ENCODE measurements at regions not wholly inside any gene's neighbourhood (a gene's known extent, or its start where the extent isn't known, plus 50 kb on each side); places are given as distances from the start of the nearest gene placed in this dataset.
A peak's percentile ranks its signal among the peaks of the same experiment; 100 is the strongest.

DNA sequence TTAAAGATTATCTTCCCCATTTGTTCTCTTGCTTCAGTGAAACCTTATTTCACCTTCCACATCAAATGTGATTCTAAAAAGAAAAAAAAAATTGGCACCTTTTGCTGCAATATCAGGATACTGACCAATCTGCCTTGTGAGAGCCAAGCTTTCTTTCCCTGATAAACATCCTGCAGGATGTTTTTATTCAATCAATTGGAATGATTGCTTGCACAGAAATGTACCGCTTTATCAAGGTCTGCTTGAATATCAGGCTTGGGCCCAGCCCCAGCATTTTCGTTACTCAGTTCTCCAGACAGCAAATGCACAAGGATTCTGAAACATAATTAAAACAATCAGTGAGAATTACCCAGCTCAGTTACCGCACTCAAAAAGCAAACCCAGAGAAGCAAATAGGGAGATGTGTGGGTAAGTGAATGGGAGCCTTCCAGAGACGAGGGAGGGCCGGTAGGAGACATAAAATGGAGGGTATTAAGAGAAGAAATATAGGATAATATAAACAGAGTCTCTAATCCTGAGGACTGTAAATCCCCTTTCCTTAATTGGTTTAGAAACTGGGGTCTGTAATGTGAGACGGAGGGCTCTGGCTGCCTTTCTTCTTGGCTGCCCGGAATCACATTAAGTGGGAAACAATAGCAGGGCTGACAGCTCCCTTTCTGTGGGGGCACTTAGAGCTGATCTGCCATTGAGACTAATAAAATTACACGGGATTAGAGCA lies 291.8 kb downstream of the ICOS start:
- DNase-seq (ENCODE audit: low read depth): no peak

DNA sequence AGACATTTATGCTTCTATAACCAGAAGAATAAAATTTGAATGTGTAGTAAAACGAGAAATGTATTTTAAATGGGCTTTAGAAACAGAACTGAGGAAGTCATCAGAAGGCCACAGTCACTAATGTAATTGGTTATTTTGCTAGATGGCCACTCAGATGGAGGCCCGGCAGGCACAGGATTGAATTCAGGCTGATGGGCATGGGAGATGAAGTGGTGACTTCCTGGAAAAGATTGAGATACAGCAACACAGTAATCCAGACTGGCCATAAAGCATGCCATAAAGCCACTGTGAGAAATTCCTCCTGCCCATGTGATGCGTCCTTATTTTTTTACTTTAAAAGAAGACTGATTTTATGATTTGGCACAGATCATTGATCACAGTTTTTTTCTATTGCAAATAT lies 297.7 kb downstream of the ICOS start:
- DNase-seq (ENCODE audit: low read depth): no peak

DNA sequence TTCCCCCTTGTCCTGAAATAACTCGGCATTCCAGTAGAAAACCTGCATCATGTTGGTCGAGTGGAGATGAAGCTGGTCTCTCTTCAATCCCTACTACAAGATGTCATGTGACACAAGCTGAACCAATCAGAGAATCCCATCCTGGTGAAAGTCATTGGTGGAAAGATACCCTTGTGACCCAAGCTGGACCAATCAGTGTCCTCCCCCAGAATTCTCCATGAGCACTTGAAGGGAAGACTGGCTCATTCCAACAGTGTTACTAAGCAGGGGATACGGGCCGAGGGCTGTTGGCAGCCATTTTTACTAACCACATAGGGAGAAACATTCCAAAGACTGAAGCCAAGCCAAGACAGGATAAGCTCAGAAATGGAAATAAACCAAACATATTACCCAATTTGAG lies 298.3 kb downstream of the ICOS start:
- peak; percentile 55 for DNase-seq (ENCODE audit: low read depth)

DNA sequence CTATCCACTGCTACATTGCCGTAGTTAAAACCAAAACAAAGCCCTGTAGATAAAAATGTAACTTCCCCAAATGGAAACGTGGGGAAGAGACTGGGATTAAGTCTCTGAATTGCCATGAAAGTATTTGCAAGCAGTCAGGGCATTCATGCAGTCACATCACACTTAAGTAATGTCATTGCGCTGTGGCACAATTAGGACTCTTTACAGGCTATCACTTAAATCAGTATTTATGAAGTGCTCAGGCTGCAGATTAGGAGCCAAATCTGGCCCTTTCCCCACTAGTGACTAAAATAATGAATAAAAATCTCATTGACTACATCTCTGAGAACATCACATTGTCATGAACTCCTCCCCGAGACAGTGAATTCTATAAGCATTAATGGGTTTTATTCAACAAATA lies 300.9 kb downstream of the ICOS start:
- DNase-seq (ENCODE audit: low read depth): no peak

DNA sequence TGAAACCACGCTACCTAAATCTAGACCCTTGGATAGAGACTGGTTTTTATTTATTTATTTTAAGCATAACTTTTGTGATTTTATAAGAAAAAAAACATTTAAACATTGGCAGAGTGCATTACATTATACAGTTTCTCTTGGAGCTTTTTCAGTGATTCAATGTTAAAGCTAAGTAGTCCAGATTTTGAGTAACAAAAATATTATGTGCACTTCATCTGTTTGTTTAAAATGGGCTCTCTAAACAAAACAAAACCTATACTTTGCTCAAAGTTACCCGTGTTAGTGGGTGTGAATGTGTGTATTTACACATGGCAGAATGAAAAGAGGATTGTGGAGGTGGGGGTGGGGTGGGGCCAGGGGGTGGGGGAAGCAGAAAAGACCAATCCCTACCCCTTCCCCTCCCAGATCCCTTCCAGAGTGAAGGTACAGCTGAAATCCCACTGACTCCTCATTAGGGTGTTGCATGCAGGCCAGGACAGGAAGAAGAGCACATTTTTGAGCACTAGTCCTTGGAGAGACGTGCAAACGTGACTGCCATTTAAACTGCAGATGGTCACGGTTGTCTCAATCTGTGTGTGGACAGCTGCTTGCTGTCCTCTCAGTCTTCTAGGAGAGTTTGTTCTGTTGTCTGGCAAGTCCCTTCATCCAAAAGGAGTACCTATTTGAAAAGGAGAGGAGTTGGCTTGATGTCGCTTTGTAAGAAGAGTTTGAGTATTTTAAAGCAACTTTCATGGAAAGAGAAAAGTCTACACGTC lies 303.0 kb downstream of the ICOS start:
- DNase-seq (ENCODE audit: low read depth): no peak

DNA sequence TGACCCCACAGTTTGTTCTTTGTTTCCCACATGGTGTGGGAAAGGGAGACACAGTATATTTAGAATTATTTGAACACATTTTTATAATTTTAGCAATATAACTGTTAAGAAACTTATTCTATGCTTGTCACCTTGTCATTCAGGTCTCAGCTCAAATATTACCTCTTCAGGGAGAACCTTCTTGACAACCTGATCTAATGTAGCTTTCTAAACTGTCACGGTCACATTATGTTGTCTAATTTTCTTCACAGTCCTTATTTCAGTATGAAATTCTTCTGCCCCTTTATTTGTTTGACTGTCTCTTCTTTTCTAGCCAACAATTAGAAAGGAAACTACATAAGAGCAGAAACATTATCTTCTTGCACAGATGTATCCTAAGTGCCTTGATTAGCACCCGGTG lies 304.3 kb upstream of the PARD3B start:
- DNase-seq (ENCODE audit: low read depth): no peak

DNA sequence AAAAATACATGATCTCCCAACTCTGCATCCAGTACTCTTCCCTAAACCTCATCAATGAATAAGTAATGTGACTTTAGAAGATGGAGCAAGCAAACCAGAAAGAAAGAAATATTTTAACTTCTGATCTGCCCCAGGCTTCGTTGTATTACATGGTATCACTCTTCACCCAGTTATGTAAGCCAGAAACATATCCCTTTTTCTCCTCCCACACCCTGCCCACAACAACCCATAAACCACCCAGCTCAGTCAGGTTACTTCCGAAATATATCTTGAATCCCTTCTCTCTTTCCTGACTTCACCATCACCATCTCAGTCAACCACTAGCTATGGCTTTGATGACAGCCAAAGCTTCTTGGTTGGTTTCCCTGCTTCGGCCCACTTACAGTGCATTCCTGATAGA lies 295.8 kb upstream of the PARD3B start:
- DNase-seq (ENCODE audit: low read depth): no peak

DNA sequence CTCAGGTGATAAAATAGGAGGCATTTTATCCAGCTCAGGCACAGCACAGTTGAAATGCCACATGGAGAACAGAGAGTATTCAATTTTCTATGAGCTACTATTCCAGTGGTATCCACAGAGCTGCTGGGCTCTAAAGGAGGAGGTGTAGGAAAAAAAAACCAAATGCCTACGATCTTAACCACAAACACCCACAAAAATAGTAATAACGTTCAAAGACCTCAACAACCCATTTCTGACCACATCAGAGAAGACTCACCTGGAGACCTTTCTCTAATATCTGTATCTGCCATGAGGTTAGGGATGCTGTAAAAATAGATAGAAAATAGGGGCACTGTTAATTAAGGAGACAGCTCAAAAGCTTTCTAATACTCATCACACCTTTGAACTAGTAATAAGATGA lies 294.6 kb upstream of the PARD3B start:
- no peak for DNase-seq (ENCODE audit: low read depth)

DNA sequence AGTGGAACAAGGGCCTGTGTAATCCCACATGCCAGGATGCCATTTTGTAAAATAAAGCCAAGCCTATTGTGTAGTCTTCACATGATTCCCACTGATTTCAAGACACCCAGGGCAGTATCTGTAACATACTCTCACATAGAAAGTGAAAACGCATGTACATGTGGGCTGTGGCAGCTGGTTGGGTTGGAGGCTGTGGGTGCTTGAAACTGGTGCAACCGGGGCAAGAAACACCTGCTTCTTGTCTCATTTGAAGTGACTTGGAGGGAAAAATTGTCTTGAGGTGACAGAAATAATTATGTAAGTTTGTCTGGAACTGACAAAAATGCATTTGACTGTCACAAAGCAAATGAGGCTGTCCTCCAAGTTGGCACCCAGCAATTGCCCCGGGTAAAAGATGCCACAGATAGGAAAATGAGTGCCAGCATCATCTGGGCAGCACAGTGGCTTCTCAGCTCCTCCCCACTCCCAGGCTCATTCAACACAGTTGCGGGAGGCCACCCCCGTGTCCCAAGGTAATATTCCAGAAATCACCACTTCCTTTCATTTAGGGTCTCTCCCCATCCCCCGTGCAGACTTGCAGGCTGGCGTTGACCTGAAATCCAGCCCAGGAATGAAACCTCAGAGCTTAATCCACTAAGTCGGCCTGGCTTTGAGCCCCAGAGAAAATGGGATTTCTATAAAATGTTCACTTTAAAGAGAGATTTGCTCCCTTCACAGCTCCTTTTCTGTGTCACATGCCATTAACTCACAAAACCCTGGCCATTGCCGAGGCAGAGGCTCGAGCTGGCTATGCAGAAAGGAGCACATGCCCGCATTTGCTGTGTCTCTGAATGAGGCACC lies 293.9 kb upstream of the PARD3B start:
- DNase-seq (ENCODE audit: low read depth): no peak

DNA sequence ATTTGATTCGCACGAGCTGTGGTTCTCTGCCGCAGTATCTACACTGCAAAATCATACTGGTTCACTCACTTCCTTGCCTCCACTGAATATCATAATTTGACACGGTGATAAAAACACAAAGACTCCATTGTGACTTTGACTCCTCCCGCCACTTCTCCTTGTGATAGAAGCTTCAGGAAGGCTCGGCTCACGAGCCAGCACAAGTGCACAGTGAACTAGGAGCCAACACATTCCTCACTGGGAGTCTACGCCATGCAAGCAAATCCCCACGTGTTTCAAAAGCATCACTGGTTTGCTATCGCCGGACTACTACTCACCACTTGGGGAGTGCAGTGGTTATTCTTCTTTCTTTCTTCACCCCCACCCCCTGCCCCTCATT lies 293.3 kb upstream of the PARD3B start:
- no peak for DNase-seq (ENCODE audit: low read depth)

DNA sequence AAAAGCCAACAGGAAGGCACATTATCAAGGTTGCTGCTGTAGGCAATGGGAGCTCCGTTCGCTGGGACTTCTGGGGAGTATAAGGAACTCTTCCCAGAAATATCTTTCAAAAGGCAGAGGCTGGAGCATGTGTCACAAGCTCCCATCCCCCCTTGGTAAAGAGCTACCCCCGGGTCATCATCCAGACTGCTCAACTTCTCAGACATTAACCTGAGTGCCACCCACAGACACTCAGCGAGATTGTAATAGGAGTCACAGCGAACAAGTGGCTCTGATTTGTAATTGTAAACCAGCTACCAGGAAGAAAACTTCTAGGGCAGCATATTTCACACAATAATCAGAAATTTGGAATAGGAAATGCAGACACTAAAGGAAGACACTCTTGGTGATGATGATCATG lies 290.2 kb upstream of the PARD3B start:
- DNase-seq (ENCODE audit: low read depth): no peak

DNA sequence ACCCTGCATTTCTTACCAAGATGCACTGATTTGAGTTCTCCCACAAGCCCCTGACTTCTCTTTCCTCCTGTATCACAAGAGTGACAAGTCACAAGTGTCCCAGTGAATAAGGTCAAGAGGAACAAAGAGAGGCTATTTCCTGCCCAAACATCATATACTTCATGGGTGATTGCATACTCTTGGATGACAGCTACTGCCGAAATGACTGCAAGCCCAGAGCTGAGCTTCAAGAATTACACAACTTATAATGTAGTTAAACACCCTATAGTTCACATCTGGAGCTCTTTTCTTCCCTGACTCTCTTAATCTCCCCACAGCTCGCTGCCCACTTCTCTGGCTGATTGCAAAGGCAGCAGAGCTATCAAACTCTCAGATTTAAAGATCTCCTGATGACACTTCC lies 289.7 kb upstream of the PARD3B start:
- DNase-seq (ENCODE audit: low read depth): no peak

DNA sequence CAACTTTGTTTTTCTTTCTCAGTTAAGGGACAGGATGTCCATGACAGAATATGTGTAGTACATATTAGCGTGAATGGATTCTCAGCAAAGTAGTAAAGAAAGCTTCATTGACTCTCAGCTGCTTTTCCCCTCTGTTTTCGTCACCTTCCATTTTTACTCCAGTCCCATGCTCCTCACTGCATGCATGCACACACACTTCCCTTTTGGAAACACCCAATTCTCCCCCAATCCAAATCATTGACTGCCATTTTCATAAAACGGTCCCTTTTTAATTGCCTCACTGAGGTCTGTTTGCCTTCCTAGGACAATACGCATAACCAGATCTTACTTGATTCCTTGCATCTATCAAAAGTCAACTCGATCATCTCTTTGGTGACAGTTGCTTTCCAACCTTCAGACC lies 287.5 kb upstream of the PARD3B start:
- no peak for DNase-seq (ENCODE audit: low read depth)

DNA sequence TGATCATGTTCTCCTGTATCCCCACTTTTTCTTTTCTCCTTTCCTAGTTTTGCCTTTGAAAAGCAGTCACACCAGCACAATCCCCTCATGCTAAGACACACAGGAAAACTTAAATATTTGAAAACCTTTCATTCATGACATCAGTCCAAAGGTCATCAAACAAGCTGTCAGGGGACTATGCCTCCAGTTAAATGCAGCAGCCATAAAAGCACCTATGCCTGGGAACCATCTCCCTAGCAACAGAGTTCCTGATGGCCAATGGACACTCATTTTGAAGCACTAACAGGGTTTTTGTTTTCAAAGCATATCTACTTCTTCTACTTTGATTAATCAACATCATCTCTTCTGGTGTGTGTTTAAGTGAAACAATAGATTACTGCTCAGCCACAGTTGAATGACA lies 286.4 kb upstream of the PARD3B start:
- no peak for DNase-seq (ENCODE audit: low read depth)

DNA sequence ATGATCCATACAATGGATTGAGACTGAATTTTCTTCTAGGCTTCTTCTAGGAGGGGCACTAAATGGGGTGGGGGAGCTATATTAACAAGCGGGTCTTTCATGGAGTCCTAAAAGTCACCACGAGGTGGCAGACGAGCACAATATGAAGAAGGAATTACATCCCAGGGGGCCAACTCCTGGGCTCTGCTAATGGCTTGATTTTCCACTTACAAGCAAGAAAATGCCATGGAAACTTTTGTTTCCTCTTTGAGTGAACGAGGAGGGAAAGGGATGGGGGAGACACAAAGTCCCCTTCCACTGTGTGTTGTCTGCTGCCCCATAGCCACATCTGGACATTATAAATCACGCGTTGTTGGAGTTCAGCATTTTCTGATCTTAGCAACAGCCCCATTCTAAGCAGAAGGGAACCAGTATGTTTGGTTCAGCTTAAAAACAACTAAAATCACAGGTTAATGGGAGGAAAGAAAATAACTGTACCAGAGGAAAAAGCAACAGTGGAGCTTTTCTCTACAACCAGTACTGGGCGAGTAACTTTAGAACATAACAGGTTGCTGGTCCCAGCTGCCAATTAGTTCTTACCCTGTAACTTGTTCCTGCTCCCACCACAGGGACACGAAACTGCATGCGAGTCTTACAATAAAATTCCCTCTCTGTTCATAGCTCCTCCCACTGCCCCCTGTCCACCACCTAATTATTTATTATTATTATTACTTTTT lies 285.0 kb upstream of the PARD3B start:
- DNase-seq (ENCODE audit: low read depth): peak; percentile 71

DNA sequence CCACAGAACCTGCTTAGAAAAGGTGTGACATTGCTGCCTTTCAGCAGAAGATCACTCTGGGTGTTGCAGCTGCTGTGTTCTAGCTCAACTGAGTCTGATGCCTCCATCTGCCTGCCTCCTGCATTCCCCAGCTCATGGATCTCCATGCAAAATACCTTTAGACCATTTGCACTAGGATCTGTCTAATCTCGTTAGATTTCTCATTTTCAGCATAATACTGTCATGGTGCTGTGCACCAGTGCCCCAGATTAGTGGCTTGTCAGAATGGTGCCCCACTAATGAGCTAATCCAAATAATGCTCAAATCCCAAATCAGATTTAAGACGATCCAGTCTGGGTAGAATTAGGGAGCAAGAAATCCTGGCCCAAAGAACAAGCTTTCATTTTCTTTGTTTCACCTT lies 284.4 kb upstream of the PARD3B start:
- no peak for DNase-seq (ENCODE audit: low read depth)

DNA sequence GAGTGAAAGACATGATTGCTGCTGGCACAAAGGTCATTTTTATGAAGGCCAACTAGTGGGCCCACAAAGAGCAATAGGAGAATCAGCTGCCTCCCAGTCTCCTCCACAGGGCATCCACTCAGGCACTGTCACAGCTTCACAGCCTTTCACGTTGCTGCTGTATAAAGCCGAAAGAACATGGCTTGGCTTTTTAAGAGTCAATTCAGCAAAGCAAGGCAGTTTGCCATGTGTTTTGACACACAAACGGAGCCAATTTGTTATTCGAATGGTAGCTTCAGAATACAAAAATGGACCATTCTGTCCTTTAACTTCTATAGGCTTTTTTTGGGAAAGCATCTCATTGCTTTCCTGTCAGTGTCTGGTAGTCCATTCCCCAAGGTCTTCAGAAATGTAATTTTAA lies 283.4 kb upstream of the PARD3B start:
- no peak for DNase-seq (ENCODE audit: low read depth)

DNA sequence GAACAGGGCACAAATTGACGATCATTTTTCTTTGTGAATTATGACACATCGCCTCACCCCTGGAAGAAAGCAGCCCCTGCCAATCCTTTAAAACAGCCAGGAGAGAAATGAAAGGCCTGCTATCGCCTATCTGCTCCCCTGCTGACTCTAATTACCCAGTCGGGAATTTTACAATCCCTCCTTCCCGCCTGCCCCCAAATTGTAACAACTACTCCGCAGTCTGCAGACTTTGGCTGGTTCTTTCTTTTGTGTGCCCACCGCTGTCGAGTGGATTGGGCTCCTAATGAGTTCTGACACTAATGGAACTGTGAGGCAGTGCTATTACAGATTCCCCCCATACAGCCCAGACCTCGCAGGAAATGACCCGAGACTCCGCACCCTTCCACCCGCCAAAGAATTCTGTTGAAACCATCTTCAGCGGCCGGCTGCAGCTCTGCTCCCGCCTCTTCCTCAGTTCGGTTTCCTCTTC lies 281.2 kb upstream of the PARD3B start:
- no peak for DNase-seq (ENCODE audit: low read depth)

DNA sequence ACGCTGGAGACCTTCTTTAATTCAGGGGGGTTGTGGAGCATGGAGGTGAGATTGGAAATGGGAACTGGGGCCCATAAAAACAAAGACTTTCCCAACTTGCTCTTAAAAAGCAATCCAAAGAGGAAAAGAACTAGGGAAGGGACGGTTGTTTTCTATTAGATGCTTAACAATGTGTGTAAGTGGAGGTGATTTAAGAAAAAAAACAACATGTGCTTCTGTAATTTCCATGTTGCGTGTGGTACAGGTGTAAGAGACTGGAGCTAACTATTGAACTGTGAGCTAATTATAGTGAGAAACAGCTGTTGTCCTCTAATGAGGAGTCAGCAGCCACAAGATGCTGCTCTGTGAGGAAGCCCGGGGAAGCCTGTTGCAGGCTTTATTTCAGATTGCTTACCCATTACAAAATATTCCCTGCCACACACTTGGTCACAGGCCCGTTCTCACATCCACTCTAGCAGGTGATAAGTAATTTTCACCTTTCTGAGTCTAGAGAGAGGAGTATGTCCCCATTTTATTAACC lies 280.6 kb upstream of the PARD3B start:
- no peak for DNase-seq (ENCODE audit: low read depth)

DNA sequence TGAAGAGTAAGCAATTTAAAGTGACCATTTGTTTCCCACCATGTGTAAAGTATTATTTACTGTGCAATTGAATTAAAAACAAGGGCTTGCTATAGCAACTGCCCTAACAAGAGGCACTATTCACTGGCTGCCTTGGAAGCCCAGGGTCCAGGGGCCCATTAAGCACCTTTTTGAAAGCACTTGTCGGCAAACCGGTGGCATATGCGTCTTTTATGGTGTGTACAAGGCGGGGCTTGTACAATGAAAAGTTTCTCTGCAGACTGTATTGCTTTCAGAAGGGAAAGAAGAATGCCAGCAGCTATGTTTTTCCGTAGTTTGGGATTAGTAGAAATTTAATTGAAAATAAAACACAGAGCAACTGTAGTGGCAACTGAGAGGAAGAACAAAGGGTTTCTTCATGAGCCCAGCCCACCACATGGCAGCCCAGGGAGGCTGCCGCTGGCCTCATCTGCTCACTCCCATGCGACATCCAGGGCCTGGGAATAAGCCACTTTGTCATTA lies 279.5 kb upstream of the PARD3B start:
- no peak for DNase-seq (ENCODE audit: low read depth)

DNA sequence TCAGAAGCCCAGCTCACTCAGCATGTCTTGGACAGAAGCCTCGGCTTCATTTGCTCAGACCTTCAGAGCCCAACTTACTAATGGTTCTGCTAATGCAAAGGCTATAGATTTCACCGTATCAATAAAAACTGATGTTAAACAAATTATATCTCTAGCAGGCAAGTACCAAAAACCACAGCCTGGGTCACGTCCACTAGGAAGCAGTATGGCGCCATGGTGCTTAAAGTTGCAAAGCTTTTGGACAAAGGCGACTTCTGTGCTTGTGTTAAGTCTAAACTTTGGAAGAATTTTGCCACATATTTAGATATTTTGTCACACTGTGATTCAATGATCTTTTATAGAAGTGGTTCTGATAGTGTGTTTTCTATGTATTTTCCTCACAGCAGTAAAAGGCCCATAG lies 276.8 kb upstream of the PARD3B start:
- DNase-seq (ENCODE audit: low read depth): no peak

DNA sequence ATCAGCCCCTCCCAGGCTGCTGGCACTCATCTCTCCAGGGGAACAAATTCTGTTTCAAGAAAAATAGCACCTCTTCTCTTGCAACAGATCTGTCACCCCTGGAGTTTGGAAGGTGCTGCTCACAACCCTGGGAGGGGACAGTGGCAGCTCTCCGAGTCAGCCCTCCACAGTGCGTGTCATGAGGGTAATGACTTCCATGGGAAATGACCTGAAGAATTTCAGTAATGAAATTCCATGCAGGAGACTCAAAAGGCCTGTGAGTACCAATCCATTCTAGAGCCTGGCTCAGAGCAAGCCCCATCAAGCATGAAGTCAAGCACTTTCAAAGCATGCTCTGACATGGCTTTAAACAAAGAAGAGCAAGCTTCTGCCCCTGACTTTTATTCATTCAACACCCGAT lies 276.3 kb upstream of the PARD3B start:
- DNase-seq (ENCODE audit: low read depth): no peak
